Psoas muscle (tissue), 7 donors: ENCODE measurements at regions not wholly inside any gene's neighbourhood (a gene's known extent, or its start where the extent isn't known, plus 50 kb on each side); places are given as distances from the start of the nearest gene placed in this dataset.

Source experiments
- ATAC-seq, 4 donors: fragments of 200-7000 bp; cut with Tn5 transposase; one replicate each; pipeline ENCODE4 v1.9.1; 2020; ENCODE audit warnings: moderate library complexity in 3 of 4, mild to moderate bottlenecking in 2 of 4
- DNase-seq, 2 donors: peaks; one replicate each; pipeline ENCODE4 v3.0.0-alpha.2; 2020
- H3K27ac ChIP-seq: fragments of 200-600 bp; one replicate; pipeline ENCODE4 v1.8.0; 2022
- H3K27me3 ChIP-seq, 3 donors: fragments of 200-600 bp in 1 of 3; one replicate each; pipeline versions ENCODE4 v1.6.1 to v1.8.0; 2013 to 2022; ENCODE audit warnings: low read length in 2 of 3, mild to moderate bottlenecking in 2 of 3, moderate library complexity in 1 of 3; ENCODE audit not compliant: insufficient read depth in 3 of 3
- H3K36me3 ChIP-seq, 2 donors: fragments of 200-600 bp in 1 of 2; one replicate each; pipeline versions ENCODE4 v1.6.1 to v1.8.0; 2013 to 2022; ENCODE audit warnings: low read depth in 1 of 2, mild to moderate bottlenecking in 1 of 2, moderate library complexity in 1 of 2; ENCODE audit not compliant: insufficient read depth in 1 of 2
- H3K4me1 ChIP-seq: fragments of 200-600 bp; one replicate; pipeline ENCODE4 v1.8.0; 2022
- H3K4me3 ChIP-seq: fragments of 200-600 bp; one replicate; pipeline ENCODE4 v1.8.0; 2022; ENCODE audit warnings: mild to moderate bottlenecking
- H3K9me3 ChIP-seq: fragments of 200-600 bp; one replicate; pipeline ENCODE4 v1.8.0; 2022
- WGBS, 3 donors: extraction: QIAGEN DNeasy Blood & Tissue Kit; methylation state at CpG; one replicate each; pipeline versions ENCODE4 v1.1.6 to v1.1.7; 2013; 5-methylcytosine and 5-hydroxymethylcytosine counted together
- intact Hi-C, 2 donors: fragments of 100-400 bp; cut with DNase I; formaldehyde crosslinking; loops; one replicate each; pipeline versions ENCODE4 v1.11.0 to v1.14.2; 2022
- TF ChIP-seq, protein P1 (sequence below): fragments of 200-600 bp; IDR thresholded peaks from one replicate; pipeline ENCODE4 v1.8.0; 2022; ENCODE audit warnings: antibody characterized with exemption
- donor health status: healthy with polysubstance abuse.
- donor health status: DM: no; HTN: no; CAD: no; lungs with moderate emphysema.
- donor health status: Bipolar disorder and iron deficiency.
- donor health status: healthy.
- donor health status: DM: yes; HTN: yes; CAD: no.
- donor health status: DM: no; HTN: no; CAD: no.
- donor health status: DM: yes; HTN: yes; CAD: no.

GRCh38 chr3:165406425-165406824, 210.2 kb upstream of the SLITRK3 start:
- Histone ChIP-seq H3K27me3 (no peaks in the 10 kb centered on the region), H3K4me3 (no peak overlapping the region), H3K4me1 (no peaks in the 10 kb centered on the region), H3K9me3 (no peaks in the 10 kb centered on the region), H3K36me3 (no peaks in the 10 kb centered on the region), H3K27ac (no peak overlapping the region)
- TF ChIP-seq, protein P1, sequence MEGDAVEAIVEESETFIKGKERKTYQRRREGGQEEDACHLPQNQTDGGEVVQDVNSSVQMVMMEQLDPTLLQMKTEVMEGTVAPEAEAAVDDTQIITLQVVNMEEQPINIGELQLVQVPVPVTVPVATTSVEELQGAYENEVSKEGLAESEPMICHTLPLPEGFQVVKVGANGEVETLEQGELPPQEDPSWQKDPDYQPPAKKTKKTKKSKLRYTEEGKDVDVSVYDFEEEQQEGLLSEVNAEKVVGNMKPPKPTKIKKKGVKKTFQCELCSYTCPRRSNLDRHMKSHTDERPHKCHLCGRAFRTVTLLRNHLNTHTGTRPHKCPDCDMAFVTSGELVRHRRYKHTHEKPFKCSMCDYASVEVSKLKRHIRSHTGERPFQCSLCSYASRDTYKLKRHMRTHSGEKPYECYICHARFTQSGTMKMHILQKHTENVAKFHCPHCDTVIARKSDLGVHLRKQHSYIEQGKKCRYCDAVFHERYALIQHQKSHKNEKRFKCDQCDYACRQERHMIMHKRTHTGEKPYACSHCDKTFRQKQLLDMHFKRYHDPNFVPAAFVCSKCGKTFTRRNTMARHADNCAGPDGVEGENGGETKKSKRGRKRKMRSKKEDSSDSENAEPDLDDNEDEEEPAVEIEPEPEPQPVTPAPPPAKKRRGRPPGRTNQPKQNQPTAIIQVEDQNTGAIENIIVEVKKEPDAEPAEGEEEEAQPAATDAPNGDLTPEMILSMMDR: no peak
- DNase-seq (no peak), ATAC-seq (no peak)
- WGBS, 3 donors: 84 to 87% (median 85%) methylated on average over 2 of the region's 2 CpGs
- intact Hi-C loops: no loop called here

DNA sequence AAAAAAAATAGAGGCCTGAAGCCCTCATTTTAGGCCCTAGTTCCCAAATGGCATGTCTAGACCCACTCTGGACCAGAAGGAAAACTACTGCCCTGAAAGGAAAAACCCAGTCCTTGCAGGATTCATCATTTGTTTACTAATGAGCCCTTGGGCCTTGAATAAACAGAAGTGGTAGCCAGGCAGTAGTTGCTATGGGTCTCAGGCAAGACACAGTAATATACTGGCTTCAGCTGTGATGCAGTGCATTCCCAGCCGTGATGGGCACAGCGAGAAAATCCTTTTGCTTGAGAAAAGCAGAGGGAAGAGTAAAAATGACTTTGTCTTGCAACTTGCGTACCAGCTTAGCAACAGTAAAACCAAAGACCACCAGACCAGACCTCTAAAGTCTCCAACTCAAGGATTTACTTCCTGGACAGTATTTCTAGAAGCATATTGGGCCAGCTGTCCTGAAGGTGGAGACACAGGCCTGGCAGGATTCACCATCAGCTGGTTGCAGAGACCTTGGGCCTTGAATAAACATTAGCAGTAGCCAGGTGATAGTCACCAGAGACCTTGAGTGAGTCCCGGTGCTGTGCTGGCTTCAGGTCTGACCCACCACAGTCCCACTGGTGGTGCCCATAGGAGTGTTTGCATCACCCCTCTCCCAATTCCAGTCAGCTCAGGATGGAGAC, 208.3 kb upstream of the SLITRK3 start:
- WGBS, 3 donors: 77 to 93% (median 87%) methylated on average over 4 of the region's 4 CpGs
- H3K27me3 ChIP-seq: no peaks in the 10 kb centered on the region
- intact Hi-C loops: no loop called here
- no peak overlapping the region for H3K4me3 ChIP-seq
- H3K4me1 ChIP-seq: no peaks in the 10 kb centered on the region
- no peaks in the 10 kb centered on the region for H3K9me3 ChIP-seq
- H3K36me3 ChIP-seq: no peaks in the 10 kb centered on the region
- ATAC-seq (no peak), DNase-seq (no peak)
- TF ChIP-seq, protein P1: no peak
- no peak overlapping the region for H3K27ac ChIP-seq

DNA sequence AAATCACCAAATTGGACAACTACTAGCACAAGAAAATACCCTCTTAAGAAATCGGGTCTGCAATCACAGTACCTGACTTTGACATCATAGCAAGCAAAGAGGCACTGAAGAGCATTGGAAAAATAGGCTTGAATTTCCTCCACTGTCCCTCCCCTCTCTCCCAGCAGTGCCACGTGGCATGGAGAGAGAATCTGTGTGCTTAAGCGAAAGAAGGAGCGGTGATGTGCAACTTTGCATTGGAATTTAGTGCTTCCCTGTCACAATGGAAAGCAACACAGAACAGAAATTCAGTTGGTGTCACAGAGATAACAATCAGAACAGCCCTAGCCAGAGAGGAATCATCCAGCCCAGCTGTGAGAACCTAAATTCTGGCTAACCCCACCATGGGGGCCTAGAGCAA, 207.5 kb upstream of the SLITRK3 start:
- TF ChIP-seq, protein P1: no peak
- no peaks in the 10 kb centered on the region for H3K36me3 ChIP-seq
- intact Hi-C loops: no loop called here
- no peaks in the 10 kb centered on the region for H3K27me3 ChIP-seq
- no peaks in the 10 kb centered on the region for H3K9me3 ChIP-seq
- DNase-seq (no peak), ATAC-seq (no peak)
- 63 to 78% (median 67%) methylated on average over 4 of the region's 4 CpGs for WGBS, 3 donors
- H3K4me3 ChIP-seq: no peak overlapping the region
- H3K27ac ChIP-seq: no peak overlapping the region
- H3K4me1 ChIP-seq: no peaks in the 10 kb centered on the region

GRCh38 chr3:165395188-165395587, 199.0 kb upstream of the SLITRK3 start:
- H3K4me3 ChIP-seq: no peak overlapping the region
- H3K4me1 ChIP-seq: no peaks in the 10 kb centered on the region
- TF ChIP-seq, protein P1: no peak
- no peak for DNase-seq
- H3K9me3 ChIP-seq: no peaks in the 10 kb centered on the region
- intact Hi-C loops: no loop called here
- no peaks in the 10 kb centered on the region for H3K27me3 ChIP-seq
- no peak for ATAC-seq
- no peaks in the 10 kb centered on the region for H3K36me3 ChIP-seq
- 69 to 85% (median 76%) methylated on average over 1 of the region's 1 CpG for WGBS, 3 donors
- no peak overlapping the region for H3K27ac ChIP-seq

- intact Hi-C loops: no loop called here
- Histone ChIP-seq H3K4me1 (no peaks in the 10 kb centered on the region), H3K9me3 (no peaks in the 10 kb centered on the region), H3K27ac (no peak overlapping the region), H3K4me3 (no peak overlapping the region), H3K36me3 (no peaks in the 10 kb centered on the region), H3K27me3 (no peaks in the 10 kb centered on the region)
- WGBS, 3 donors: 86 to 94% (median 92%) methylated on average over 1 of the region's 1 CpG
- TF ChIP-seq, protein P1: no peak
- ATAC-seq: no peak
- no peak for DNase-seq
Observed at GRCh38 chr3:165393461-165393860, 197.3 kb upstream of the SLITRK3 start.
